ENCODE measurements at regions not wholly inside any gene's neighbourhood (a gene's known extent, or its start where the extent isn't known, plus 50 kb on each side); places are given as distances from the start of the nearest gene placed in this dataset.

GRCh38 chr4:95980877-95981360 lies 141.0 kb downstream of the PDHA2 start:
- TF ChIP-seq TAF1 (IDR thresholded peaks at IDR 0.05; ENCODE audit: low read depth), result no peak
- no peak for TF ChIP-seq CREB1 (IDR thresholded peaks at IDR 0.05; ENCODE audit: low read depth)
- no peak for TF ChIP-seq RAD21 (IDR thresholded peaks at IDR 0.05; ENCODE audit: low read depth)
- no peak for TF ChIP-seq FOXM1 (IDR thresholded peaks at IDR 0.05; ENCODE audit: borderline replicate concordance, low read depth)
- TF ChIP-seq TCF12 (IDR thresholded peaks at IDR 0.05; ENCODE audit: low read depth), result no peak
- TF ChIP-seq EGR1 (IDR thresholded peaks at IDR 0.05), result no peak
- no peak for TF ChIP-seq REST (IDR thresholded peaks at IDR 0.05; ENCODE audit: low read depth)
- TF ChIP-seq NFIC (IDR thresholded peaks at IDR 0.05), result no peak
- TF ChIP-seq MAX (IDR thresholded peaks at IDR 0.05), result no peak
- no peak for TF ChIP-seq USF1 (IDR thresholded peaks at IDR 0.05)
- no peak for TF ChIP-seq TEAD4 (IDR thresholded peaks at IDR 0.05)
- TF ChIP-seq ZBTB7A (IDR thresholded peaks at IDR 0.05; ENCODE audit: low read depth), result no peak
- no peak for TF ChIP-seq CEBPB (IDR thresholded peaks at IDR 0.05)
- no peak for TF ChIP-seq YY1 (IDR thresholded peaks at IDR 0.05; ENCODE audit: low read depth)
- TF ChIP-seq EP300 (IDR thresholded peaks at IDR 0.05; ENCODE audit: borderline replicate concordance), result no peak

DNA sequence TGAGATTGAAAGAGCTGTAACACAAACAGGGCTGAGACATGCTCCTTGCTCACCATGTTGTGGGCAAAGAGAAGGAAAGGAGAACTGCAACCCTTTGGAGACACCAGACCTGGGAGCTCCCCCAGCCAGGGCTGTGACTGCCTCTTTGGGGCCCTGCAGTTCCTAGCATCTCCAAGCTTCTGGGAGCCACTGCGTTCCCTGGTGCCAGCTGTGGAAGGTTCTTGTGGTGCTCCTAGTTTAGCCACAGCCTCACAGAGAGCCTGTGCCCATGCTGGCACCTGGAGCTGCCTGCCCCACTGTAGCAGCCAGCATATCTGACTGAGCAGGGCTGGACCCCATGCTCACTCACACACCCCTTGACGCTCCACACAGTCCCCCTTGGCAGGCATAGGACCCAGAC lies 141.7 kb downstream of the PDHA2 start:
- no peak for TF ChIP-seq USF1 (IDR thresholded peaks at IDR 0.05)
- no peak for TF ChIP-seq TAF1 (IDR thresholded peaks at IDR 0.05; ENCODE audit: low read depth)
- no peak for TF ChIP-seq EP300 (IDR thresholded peaks at IDR 0.05; ENCODE audit: borderline replicate concordance)

- TF ChIP-seq EGR1 (IDR thresholded peaks at IDR 0.05) (no peak), REST (IDR thresholded peaks at IDR 0.05; ENCODE audit: low read depth) (no peak), TEAD4 (IDR thresholded peaks at IDR 0.05) (no peak), FOXM1 (IDR thresholded peaks at IDR 0.05; ENCODE audit: borderline replicate concordance, low read depth) (no peak), USF1 (IDR thresholded peaks at IDR 0.05) (no peak), TCF12 (IDR thresholded peaks at IDR 0.05; ENCODE audit: low read depth) (no peak), CREB1 (IDR thresholded peaks at IDR 0.05; ENCODE audit: low read depth) (no peak), ZBTB7A (IDR thresholded peaks at IDR 0.05; ENCODE audit: low read depth) (no peak), NFIC (IDR thresholded peaks at IDR 0.05) (no peak), YY1 (IDR thresholded peaks at IDR 0.05; ENCODE audit: low read depth) (no peak), CEBPB (IDR thresholded peaks at IDR 0.05) (no peak), TAF1 (IDR thresholded peaks at IDR 0.05; ENCODE audit: low read depth) (no peak), MAX (IDR thresholded peaks at IDR 0.05) (no peak), EP300 (IDR thresholded peaks at IDR 0.05; ENCODE audit: borderline replicate concordance) (no peak), RAD21 (IDR thresholded peaks at IDR 0.05; ENCODE audit: low read depth) (no peak)
Observed at GRCh38 chr4:95982516-95982915, 142.6 kb downstream of the PDHA2 start.

DNA sequence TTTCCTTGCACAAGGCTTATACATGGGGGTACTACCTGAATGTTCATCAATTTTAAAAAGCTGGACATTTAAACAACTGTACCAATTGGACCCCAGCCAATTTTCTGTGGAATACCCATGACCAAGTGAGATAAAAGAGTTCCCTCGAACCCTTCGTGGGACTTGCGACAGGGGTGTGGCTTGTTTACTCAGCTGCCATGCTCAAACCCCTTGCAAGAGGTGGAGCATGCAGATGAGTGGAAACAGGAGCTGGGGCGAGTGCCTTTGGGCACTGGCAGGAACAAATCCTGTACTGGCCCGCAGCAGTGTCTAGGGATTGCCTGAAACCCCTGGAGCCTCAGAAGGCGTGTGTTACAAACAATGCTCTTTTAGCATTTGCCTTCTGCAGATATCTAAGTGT lies 144.2 kb downstream of the PDHA2 start:
- TF ChIP-seq RAD21 (IDR thresholded peaks at IDR 0.05; ENCODE audit: low read depth), result no peak
- no peak for TF ChIP-seq TAF1 (IDR thresholded peaks at IDR 0.05; ENCODE audit: low read depth)
- TF ChIP-seq FOXM1 (IDR thresholded peaks at IDR 0.05; ENCODE audit: borderline replicate concordance, low read depth), result no peak
- no peak for TF ChIP-seq CREB1 (IDR thresholded peaks at IDR 0.05; ENCODE audit: low read depth)
- TF ChIP-seq ZBTB7A (IDR thresholded peaks at IDR 0.05; ENCODE audit: low read depth), result no peak
- TF ChIP-seq NFIC (IDR thresholded peaks at IDR 0.05), result no peak
- no peak for TF ChIP-seq TEAD4 (IDR thresholded peaks at IDR 0.05)
- TF ChIP-seq CEBPB (IDR thresholded peaks at IDR 0.05), result no peak
- TF ChIP-seq REST (IDR thresholded peaks at IDR 0.05; ENCODE audit: low read depth), result no peak
- no peak for TF ChIP-seq TCF12 (IDR thresholded peaks at IDR 0.05; ENCODE audit: low read depth)
- no peak for TF ChIP-seq EGR1 (IDR thresholded peaks at IDR 0.05)
- TF ChIP-seq EP300 (IDR thresholded peaks at IDR 0.05; ENCODE audit: borderline replicate concordance), result no peak
- TF ChIP-seq MAX (IDR thresholded peaks at IDR 0.05), result no peak
- TF ChIP-seq YY1 (IDR thresholded peaks at IDR 0.05; ENCODE audit: low read depth), result no peak
- no peak for TF ChIP-seq USF1 (IDR thresholded peaks at IDR 0.05)

Measured in Ishikawa (cell line).